NCI-H510A treated with DMSO at 0.1 percent for 48 hours (cell line): ENCODE measurements at regions not wholly inside any gene's neighbourhood (a gene's known extent, or its start where the extent isn't known, plus 50 kb on each side); places are given as distances from the start of the nearest gene placed in this dataset.
"Not testable (repeated sequence)": the region's sequence is repeated elsewhere in the genome, so short reads cannot be mapped to it uniquely, and the experiment has no call there.

Source experiments
- DNase-seq: peaks from one replicate; lab custom pipeline; 2025; lab: John Stamatoyannopoulos, UW

DNA sequence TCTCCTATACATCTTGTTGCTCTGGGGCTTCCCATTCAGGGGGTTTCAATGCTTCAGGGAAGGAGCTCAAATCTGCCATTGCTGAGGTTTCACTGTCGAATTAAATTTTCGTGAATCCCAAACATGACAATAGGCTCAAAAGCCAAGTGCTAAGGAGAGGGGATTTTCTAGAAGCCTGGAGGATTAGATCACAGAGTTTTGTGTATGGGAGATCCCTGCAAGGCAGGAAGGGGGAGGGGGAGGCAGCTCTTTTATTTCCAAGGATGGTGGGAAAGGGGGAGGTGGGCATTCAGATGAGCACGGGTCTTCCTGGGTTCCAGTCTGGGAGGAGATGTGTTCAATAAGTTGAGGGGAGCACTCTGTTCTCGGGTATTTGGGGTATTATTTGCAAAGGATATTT, 69.9 kb upstream of the DLG1 start:
- no peak for DNase-seq

GRCh38 chr3:197367081-197367780, 68.8 kb upstream of the DLG1 start:
- DNase-seq, result peak; percentile 93

GRCh38 chr3:197366301-197367044, 68.1 kb upstream of the DLG1 start:
- DNase-seq, result no peak

DNA sequence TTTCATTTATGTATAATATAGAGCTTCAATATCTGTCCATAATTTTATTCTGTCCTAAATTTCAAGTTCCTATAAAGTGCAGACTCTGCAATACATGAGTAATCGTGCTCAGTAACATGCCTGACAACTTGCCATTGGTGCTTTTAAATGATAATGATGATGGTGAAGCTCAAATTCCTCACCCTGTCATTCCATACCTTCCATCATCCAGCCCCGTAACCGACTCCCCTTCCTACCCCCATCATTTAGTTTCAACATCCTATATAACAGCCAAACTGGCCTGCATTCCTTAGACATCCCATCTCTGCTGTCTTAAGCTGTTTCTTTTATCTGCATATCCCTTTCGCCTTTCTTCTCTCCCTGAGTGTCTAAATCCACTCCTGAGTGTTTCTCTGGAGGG, 67.2 kb upstream of the DLG1 start:
- no peak for DNase-seq

GRCh38 chr3:197364410-197365071, 66.1 kb upstream of the DLG1 start:
- DNase-seq, result peak; percentile 98

DNA sequence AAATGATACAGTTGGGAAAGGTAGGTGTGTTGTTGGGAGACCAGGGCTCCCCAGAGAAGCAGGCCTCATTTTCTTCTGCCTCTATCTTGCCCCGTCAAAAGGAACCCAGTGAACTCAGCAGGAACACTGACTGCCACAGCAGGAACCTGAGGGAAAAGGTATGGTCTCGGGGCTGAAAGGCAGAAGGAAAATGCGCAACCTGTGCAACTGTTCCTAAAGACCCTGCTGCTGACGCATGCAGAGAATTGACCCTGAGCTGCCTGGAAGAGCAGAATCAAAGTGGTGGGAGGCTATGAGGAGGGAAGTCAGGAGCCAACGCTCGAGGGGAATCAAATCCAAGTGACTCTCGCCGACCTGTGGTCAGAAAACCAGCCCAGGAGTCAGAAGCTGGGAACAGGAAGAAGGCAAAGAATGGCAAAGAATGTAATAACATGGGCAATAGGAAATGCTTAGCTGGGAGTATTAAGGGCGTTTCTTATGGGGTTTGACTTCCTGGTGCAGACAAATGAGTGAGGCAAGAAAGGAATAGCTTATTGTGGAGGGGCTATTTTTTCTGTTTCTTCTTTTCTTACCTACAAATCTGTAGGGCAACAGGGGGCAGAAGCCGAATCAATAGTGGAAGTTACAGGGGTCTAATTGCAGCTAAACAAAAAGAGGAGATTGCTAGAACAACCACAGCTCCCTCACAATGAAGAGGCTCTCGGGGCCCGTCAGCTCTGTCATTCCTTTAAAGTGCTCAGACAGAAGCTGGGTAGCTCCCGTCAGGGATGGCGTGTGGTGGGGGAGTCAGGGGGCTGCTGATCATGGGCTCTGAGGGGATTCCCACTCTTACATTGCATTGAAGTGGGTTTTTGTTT, 65.4 kb upstream of the DLG1 start:
- no peak for DNase-seq

- DNase-seq, result no peak
Measured at GRCh38 chr3:197362081-197362480, 63.7 kb upstream of the DLG1 start.

DNA sequence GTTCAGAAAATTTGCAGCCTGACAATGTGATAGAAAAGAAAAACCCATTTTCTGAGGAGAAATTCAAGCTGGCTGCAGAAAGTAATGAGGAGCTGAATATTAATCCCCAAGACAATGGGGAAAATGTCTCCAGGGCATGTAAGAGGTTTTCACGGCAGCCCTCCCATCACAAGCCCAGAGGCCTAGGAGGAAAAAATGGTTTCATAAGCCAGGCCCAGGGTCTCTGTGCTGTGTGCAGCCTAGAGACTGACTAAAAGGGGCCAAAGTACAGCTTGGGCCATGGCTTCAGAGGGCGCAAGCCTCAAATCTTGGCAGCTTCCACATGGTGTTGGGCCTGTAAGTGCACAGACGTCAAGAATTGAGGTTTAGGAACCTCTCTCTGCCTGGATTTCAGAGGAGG, 61.7 kb upstream of the DLG1 start:
- DNase-seq, result not testable (repeated sequence)

GRCh38 chr3:197359476-197359875, 61.1 kb upstream of the DLG1 start:
- DNase-seq, result not testable (repeated sequence)

- DNase-seq, result no peak
Measured at GRCh38 chr3:197356741-197357140, 58.3 kb upstream of the DLG1 start.

GRCh38 chr3:197356275-197356674, 57.9 kb upstream of the DLG1 start:
- no peak for DNase-seq

- no peak for DNase-seq
Measured at GRCh38 chr3:197355713-197356112, 57.3 kb upstream of the DLG1 start.

DNA sequence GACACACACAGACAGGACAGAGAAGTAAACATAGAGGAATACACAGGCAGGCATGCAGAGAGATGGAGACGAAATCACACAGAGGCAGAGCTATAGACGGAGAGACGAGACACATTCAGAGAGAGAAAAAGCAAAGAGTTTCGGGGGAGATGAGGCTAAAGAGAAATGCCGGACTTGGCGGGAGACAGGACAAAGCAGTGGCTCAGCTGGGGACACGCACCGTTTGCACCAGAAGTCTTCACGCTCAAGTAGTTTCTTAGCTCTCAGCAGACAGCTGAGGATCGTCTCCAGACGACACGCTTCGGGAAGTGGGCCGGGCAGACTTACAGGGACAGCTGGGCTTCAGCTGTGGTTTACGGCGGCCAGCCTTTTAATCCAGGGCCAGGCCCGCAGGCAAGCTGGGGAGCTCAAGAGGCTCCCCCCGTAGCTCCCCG, 56.2 kb upstream of the DLG1 start:
- DNase-seq, result peak; percentile 61

GRCh38 chr3:197353867-197354567, 55.6 kb upstream of the DLG1 start:
- DNase-seq, result no peak

DNA sequence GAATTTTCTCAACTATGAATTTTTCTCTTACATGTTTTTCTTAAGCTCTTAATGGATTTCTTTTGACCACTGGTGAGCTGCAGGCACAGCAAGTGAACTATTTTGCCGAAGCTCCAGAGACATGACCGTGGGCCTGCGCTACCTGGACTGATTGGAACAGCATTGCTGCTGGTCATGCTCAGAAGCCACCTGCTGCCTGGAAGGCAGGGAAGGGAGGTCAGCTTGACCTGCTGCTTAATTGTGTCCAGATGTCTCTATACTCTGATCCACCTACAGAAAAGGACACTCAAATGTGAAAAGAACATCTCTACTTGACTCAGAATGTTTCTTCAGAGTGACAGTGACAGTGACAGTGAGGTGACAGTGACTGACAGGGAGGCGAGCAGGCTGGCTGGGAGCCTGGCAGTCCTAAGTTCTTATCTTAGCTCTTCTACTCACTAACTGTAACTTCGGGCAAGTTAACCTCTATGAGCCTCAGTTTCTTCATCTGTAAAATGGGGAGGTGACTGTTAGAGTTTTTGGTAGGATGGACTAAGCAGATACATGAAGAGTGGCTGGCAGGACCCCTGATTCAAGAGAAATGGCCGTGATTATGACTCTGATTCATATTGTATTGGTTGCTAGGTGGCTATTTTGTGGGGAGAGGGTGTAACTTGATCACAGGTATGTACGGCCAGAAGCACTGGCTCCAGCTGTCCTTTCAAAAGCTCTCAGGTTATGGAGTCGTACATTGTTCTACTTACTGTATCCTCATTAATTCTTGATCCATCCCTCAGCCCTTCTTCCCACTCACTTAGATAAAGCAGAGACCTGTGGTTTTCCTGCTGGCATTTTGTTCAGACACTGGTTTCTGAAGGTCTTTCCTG, 54.8 kb upstream of the DLG1 start:
- peak; percentile 72 for DNase-seq

DNA sequence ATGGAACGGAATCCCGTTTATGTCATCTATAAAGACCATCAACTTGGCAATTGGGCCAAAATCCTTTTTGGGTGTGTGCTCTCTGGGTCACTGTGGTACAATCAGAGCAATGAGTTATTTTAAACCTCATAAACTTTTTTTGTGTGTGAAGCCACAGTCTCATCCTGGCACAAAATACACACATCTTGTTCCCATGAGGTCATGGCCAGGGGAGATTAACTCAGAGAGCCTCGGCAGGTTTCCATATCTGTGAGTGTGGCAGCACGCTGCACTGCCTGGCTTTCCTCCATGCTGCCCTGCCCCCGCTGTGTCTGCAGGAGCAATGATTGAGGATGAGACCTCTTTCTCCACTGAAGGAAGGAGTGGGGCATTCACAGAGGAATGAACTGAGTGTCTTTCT, 54.0 kb upstream of the DLG1 start:
- DNase-seq, result no peak

- DNase-seq, result no peak
Measured at GRCh38 chr3:197350446-197350845, 52.0 kb upstream of the DLG1 start.

GRCh38 chr3:197349368-197349767, 51.0 kb upstream of the DLG1 start:
- DNase-seq, result no peak
